H1 (cell line): ENCODE measurements at regions not wholly inside any gene's neighbourhood (a gene's known extent, or its start where the extent isn't known, plus 50 kb on each side); places are given as distances from the start of the nearest gene placed in this dataset.
A peak's percentile ranks its signal among the peaks of the same experiment; 100 is the strongest.

Experiments
- CTCF ChIA-PET: fragments of 300-600 bp; sonication (Branson Sonifier 250); formaldehyde crosslinking; loops from one replicate; lab custom pipeline; 2021; ENCODE audit not compliant: partially characterized antibody; lab: Charles Lee
- POLR2A ChIA-PET: fragments of 300-600 bp; sonication (Branson Sonifier 250); formaldehyde crosslinking; loops from one replicate; lab custom pipeline; 2021; ENCODE audit warnings: inconsistent platforms; ENCODE audit not compliant: partially characterized antibody; lab: Charles Lee
- DNase-seq, 2 experiments: peaks; one replicate each; pipeline versions ENCODE4 v3.0.0 to v3.0.0-alpha.2; 2010 to 2022; ENCODE audit warnings: low spot score in 2 of 2, low read depth in 1 of 2, mixed read lengths in 1 of 2
- FAIRE-seq: peaks from 2 replicates; lab custom pipeline; 2011; peaks lifted over from hg19 to GRCh38; lab: Jason Lieb, UNC
- H2AFZ ChIP-seq: 2 replicates; pipeline ENCODE4 v1.8.1; 2012; ENCODE audit warnings: low read length, inconsistent platforms
- H2AK5ac ChIP-seq: 2 replicates; pipeline ENCODE4 v1.6.1; 2013; ENCODE audit warnings: low read depth, low read length
- H2BK120ac ChIP-seq: replicated peaks from 2 replicates; pipeline ENCODE3; 2013; ENCODE audit warnings: low read depth, low read length, inconsistent platforms
- H2BK12ac ChIP-seq: 2 replicates; pipeline ENCODE4 v1.6.1; 2013; ENCODE audit warnings: low read depth, low read length
- H2BK15ac ChIP-seq: 2 replicates; pipeline ENCODE4 v1.6.1; 2013; ENCODE audit warnings: low read length
- H2BK20ac ChIP-seq: 2 replicates; pipeline ENCODE4 v1.6.1; 2013; ENCODE audit warnings: low read length
- H2BK5ac ChIP-seq: 2 replicates; pipeline ENCODE4 v1.6.1; 2013; ENCODE audit warnings: low read depth, low read length
- H3K14ac ChIP-seq: 2 replicates; pipeline ENCODE4 v1.6.1; 2013; ENCODE audit warnings: inconsistent platforms; ENCODE audit not compliant: insufficient read length
- H3K18ac ChIP-seq: 2 replicates; pipeline ENCODE4 v1.6.1; 2013; ENCODE audit warnings: low read length; ENCODE audit errors: extremely low read depth
- H3K23ac ChIP-seq: 2 replicates; pipeline ENCODE4 v1.6.1; 2013; ENCODE audit warnings: inconsistent platforms; ENCODE audit not compliant: insufficient read length
- H3K23me2 ChIP-seq: 2 replicates; pipeline ENCODE4 v1.6.1; 2013; ENCODE audit warnings: low read depth, low read length
- H3K27ac ChIP-seq: 2 replicates; pipeline ENCODE4 v1.6.1; 2011; ENCODE audit warnings: low read depth, low read length, inconsistent platforms
- H3K27me3 ChIP-seq, 4 experiments: replicated peaks in 1 of 4; 1 replicate in 1 of 4; 2 replicates in 3 of 4; pipeline versions ENCODE4 v1.6.1 to v1.8.1; 2011 to 2013; ENCODE audit warnings: low read length in 3 of 4, mild to moderate bottlenecking in 3 of 4, inconsistent platforms in 2 of 4, mixed read lengths in 2 of 4, moderate library complexity in 1 of 4; ENCODE audit not compliant: control insufficient read depth in 3 of 4, insufficient read depth in 3 of 4; ENCODE audit errors: extremely low read depth in 1 of 4
- H3K36me3 ChIP-seq, 4 experiments: 2 replicates each; pipeline versions ENCODE4 v1.6.1 to v1.8.1; 2011 to 2013; ENCODE audit warnings: mild to moderate bottlenecking in 4 of 4, low read length in 3 of 4, moderate library complexity in 2 of 4, control low read depth in 1 of 4, inconsistent platforms in 1 of 4; ENCODE audit not compliant: insufficient read depth in 4 of 4, control insufficient read depth in 2 of 4
- H3K4ac ChIP-seq: replicated peaks from 2 replicates; pipeline ENCODE3; 2013; ENCODE audit warnings: low read length, low read depth, mixed read lengths, inconsistent platforms; ENCODE audit not compliant: insufficient read length
- H3K4me1 ChIP-seq, 4 experiments: replicated peaks in 1 of 4; 1 replicate in 1 of 4; 2 replicates in 3 of 4; pipeline versions ENCODE4 v1.6.1 to v1.8.1; 2011 to 2013; ENCODE audit warnings: low read length in 3 of 4, inconsistent platforms in 2 of 4, mixed read lengths in 1 of 4; ENCODE audit not compliant: insufficient read depth in 4 of 4, control insufficient read depth in 3 of 4
- H3K4me2 ChIP-seq, 2 experiments: 2 replicates each; pipeline versions ENCODE4 v1.6.1 to v1.8.1; 2011 to 2013; ENCODE audit warnings: low read depth in 2 of 2, low read length in 2 of 2, control low read depth in 1 of 2, inconsistent platforms in 1 of 2, mild to moderate bottlenecking in 1 of 2; ENCODE audit not compliant: insufficient read depth in 1 of 2
- H3K4me3 ChIP-seq, 4 experiments: fragments of 200-600, 300-600 bp in 1 of 4; sonication (generic), shearing (Covaris generic), sonication (Bioruptor Twin) in 1 of 4; 2 replicates each; pipeline versions ENCODE4 v1.5.1 to v1.8.1; 2011 to 2016; ENCODE audit warnings: low read length in 4 of 4, low read depth in 3 of 4, control low read depth in 2 of 4, inconsistent platforms in 2 of 4, mild to moderate bottlenecking in 2 of 4, mixed read lengths in 1 of 4, moderate library complexity in 1 of 4; ENCODE audit not compliant: insufficient read depth in 2 of 4; ENCODE audit errors: extremely low read depth in 1 of 4
- H3K56ac ChIP-seq: replicated peaks from 2 replicates; pipeline ENCODE3; 2013; ENCODE audit warnings: low read depth, mild to moderate bottlenecking, mixed read lengths, low read length, inconsistent platforms; ENCODE audit not compliant: insufficient read length
- H3K79me1 ChIP-seq: 2 replicates; pipeline ENCODE4 v1.6.1; 2013; ENCODE audit warnings: low read depth, low read length, control low read depth
- H3K79me2 ChIP-seq, 2 experiments: 2 replicates each; pipeline versions ENCODE4 v1.6.1 to v1.8.1; 2012 to 2013; ENCODE audit warnings: low read length in 2 of 2, mild to moderate bottlenecking in 2 of 2, inconsistent platforms in 1 of 2; ENCODE audit not compliant: insufficient read depth in 2 of 2, control insufficient read depth in 1 of 2
- H3K9ac ChIP-seq, 4 experiments: replicated peaks in 1 of 4; 1 replicate in 1 of 4; 2 replicates in 3 of 4; pipeline versions ENCODE4 v1.6.1 to v1.8.1; 2011 to 2013; ENCODE audit warnings: low read depth in 3 of 4, low read length in 3 of 4, control low read depth in 2 of 4, mild to moderate bottlenecking in 2 of 4, moderate library complexity in 2 of 4, inconsistent platforms in 1 of 4; ENCODE audit errors: extremely low read depth in 1 of 4
- H3K9me3 ChIP-seq, 2 experiments: 2 replicates each; pipeline versions ENCODE4 v1.6.1 to v1.8.1; 2012 to 2013; ENCODE audit warnings: mild to moderate bottlenecking in 2 of 2, moderate library complexity in 2 of 2, control low read depth in 1 of 2, inconsistent platforms in 1 of 2, low read depth in 1 of 2, low read length in 1 of 2, mixed read lengths in 1 of 2; ENCODE audit not compliant: insufficient read depth in 2 of 2
- H4K20me1 ChIP-seq, 2 experiments: replicated peaks in 1 of 2; 2 replicates each; pipeline versions ENCODE3 to v1.8.1; 2011 to 2013; ENCODE audit warnings: inconsistent platforms in 2 of 2, low read length in 2 of 2, mild to moderate bottlenecking in 1 of 2; ENCODE audit not compliant: insufficient read depth in 2 of 2, control insufficient read depth in 1 of 2
- H4K5ac ChIP-seq: 2 replicates; pipeline ENCODE4 v1.6.1; 2013; ENCODE audit warnings: low read length, low read depth, mixed read lengths, inconsistent platforms; ENCODE audit not compliant: insufficient read length
- H4K8ac ChIP-seq: 2 replicates; pipeline ENCODE4 v1.8.0; 2013; ENCODE audit warnings: mild to moderate bottlenecking, moderate library complexity, low read length, inconsistent platforms; ENCODE audit not compliant: insufficient read depth; ENCODE audit errors: extremely low read depth
- H4K91ac ChIP-seq: replicated peaks from 2 replicates; pipeline ENCODE3; 2013; ENCODE audit warnings: low read length, mixed read lengths, inconsistent platforms; ENCODE audit not compliant: insufficient read length
- CREB1 ChIP-seq: IDR thresholded peaks from 2 replicates; pipeline ENCODE4 v1.6.1; 2012; ENCODE audit warnings: inconsistent platforms
- NANOG ChIP-seq: IDR thresholded peaks from 2 replicates; pipeline ENCODE4 v1.6.1; 2011; ENCODE audit warnings: low read length, low read depth, mild to moderate bottlenecking, inconsistent platforms; ENCODE audit not compliant: insufficient read depth, poor library complexity, severe bottlenecking
- RNF2 ChIP-seq: fragments of 200-900, 300-1000 bp; sonication (generic); IDR thresholded peaks from 2 replicates; pipeline ENCODE4 v1.7.1; 2016; ENCODE audit warnings: borderline replicate concordance, low read depth, mild to moderate bottlenecking, antibody characterized with exemption, low read length; ENCODE audit not compliant: poor library complexity, severe bottlenecking; ENCODE audit errors: missing control alignments
- SAP30 ChIP-seq: fragments of 300-600 bp; sonication (generic); IDR thresholded peaks from 2 replicates; pipeline ENCODE4 v1.7.1; 2012; ENCODE audit warnings: low read length, moderate library complexity, mild to moderate bottlenecking, inconsistent platforms; ENCODE audit not compliant: insufficient read depth, insufficient replicate concordance
- SP4 ChIP-seq: IDR thresholded peaks from 2 replicates; pipeline ENCODE4 v1.6.1; 2012; ENCODE audit warnings: low read length, inconsistent platforms
- WGBS, 2 experiments: shearing (Covaris generic) in 1 of 2; methylation state at CpG; one replicate each; pipeline versions ENCODE4 v1.1.6 to v1.1.7; 2013 to 2015; ENCODE audit warnings: low lambda C conversion rate in 2 of 2, mixed read lengths in 2 of 2, inconsistent platforms in 1 of 2, low coverage in 1 of 2, missing lambda C conversion rate in 1 of 2; ENCODE audit not compliant: insufficient replicate concordance in 2 of 2, insufficient coverage in 1 of 2, insufficient read length in 1 of 2; ENCODE audit errors: extremely low coverage in 1 of 2, missing lambda C conversion rate in 1 of 2; 5-methylcytosine and 5-hydroxymethylcytosine counted together

DNA sequence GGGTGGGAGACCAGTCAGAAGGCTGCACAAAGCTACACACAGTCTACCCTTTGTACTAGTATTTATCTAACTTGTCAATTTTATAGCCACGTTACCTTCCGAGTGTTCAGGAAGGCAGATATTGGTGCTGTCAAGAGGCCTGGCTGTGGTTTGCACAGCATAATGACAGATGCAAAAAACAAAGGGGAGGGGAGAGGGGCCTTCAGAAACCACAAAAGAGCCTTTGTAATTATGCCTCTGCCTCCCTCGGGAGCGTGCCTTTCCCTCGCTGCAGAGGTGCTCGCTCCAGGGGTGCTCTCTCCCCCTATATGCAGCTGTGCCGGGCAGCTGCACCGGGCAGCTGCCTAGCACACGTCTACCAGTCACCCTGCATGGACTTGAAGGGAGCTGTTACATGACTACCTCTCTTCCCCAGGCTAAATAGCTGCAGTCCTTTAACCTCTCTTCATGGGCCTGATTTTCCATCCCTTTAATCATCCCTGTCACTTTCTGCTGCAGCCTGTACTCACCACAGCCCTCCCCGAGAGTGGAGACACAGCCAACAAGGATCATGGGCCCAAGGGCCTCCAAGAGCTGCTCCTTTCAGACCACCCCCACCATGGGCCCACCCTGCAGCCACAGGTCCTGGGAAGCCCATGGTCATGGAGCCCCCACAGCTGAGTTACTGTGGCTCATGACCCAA, 168.4 kb upstream of the PKDCC start:
- no peak overlapping the region for H2BK20ac ChIP-seq
- FAIRE-seq, result no peak
- H3K23me2 ChIP-seq, result no peaks in the 10 kb centered on the region
- H3K18ac ChIP-seq, result no peak overlapping the region; the same call in 1 of the 2 replicates
- H2BK15ac ChIP-seq, result no peak overlapping the region
- H4K91ac ChIP-seq, result no peak overlapping the region
- H3K27me3 ChIP-seq, result no peaks in the 10 kb centered on the region
- no peak overlapping the region for H3K9ac ChIP-seq
- H3K27ac ChIP-seq, result no peak overlapping the region
- H2AK5ac ChIP-seq, result no peak overlapping the region
- WGBS, 2 experiments, result 88% methylated on average over 10 of the region's 10 CpGs; no CpG with 5 or more reads in 1 of the 2 experiments
- no peaks in the 10 kb centered on the region for H3K79me1 ChIP-seq
- no peak overlapping the region for H3K23ac ChIP-seq
- no peak overlapping the region for H3K14ac ChIP-seq
- H3K36me3 ChIP-seq, result no peaks in the 10 kb centered on the region
- 0 out of 2 replicates have a peak overlapping the region, but pooled peaks have one; percentile 27 for H2BK12ac ChIP-seq
- no peak overlapping the region for H2BK5ac ChIP-seq
- H2BK120ac ChIP-seq, result no peak overlapping the region
- peaks cover 0 to 7% (median 1%) of the 10 kb centered on the region in 4 experiments; a peak in 2 of 7 replicates for H3K4me1 ChIP-seq
- no peak overlapping the region for H2AFZ ChIP-seq
- DNase-seq, result no peak
- H3K4me3 ChIP-seq, result no peak overlapping the region
- no peak overlapping the region for H3K4ac ChIP-seq
- H4K5ac ChIP-seq, result no peak overlapping the region
- H3K9me3 ChIP-seq, result no peaks in the 10 kb centered on the region
- TF ChIP-seq RNF2 (no peak), SP4 (no peak), CREB1 (no peak), SAP30 (no peak), NANOG (no peak)
- H3K79me2 ChIP-seq, result no peaks in the 10 kb centered on the region
- CTCF ChIA-PET, result interaction anchor here (1.0 to 20.1 kb wide), 11 partner anchors 8 to 200 kb away, joined by 3 to 890 read pairs (median 5); no protein-coding TSS in a partner anchor
- no peaks in the 10 kb centered on the region for H4K20me1 ChIP-seq
- POLR2A ChIA-PET, result interaction anchor here (0.6 to 1.7 kb wide), 3 partner anchors 12 to 492 kb away, joined by 4 read pairs; no protein-coding TSS in a partner anchor
- H3K4me2 ChIP-seq, result no peak overlapping the region; a peak in 1 of 4 replicates
- H4K8ac ChIP-seq, result no peak overlapping the region
- no peak overlapping the region for H3K56ac ChIP-seq
